Cardiac muscle cell (in vitro differentiated cells and primary cell): ENCODE measurements at regions not wholly inside any gene's neighbourhood (a gene's known extent, or its start where the extent isn't known, plus 50 kb on each side); places are given as distances from the start of the nearest gene placed in this dataset.

Source experiments
- DNase-seq, 2 donors: peaks; one replicate each; pipeline versions ENCODE4 v3.0.0 to v3.0.0-alpha.2; 2010 to 2017; ENCODE audit warnings: low read depth in 1 of 2, low spot score in 1 of 2
- H3K27ac ChIP-seq: fragments of 200-600 bp; sonication (generic); 2 replicates; pipeline ENCODE4 v1.5.1; 2016
- H3K27me3 ChIP-seq: fragments of 200-600 bp; sonication (generic); 2 replicates; pipeline ENCODE4 v1.6.0; 2016; ENCODE audit warnings: control low read depth
- H3K36me3 ChIP-seq: fragments of 200-600 bp; sonication (generic); 2 replicates; pipeline ENCODE4 v1.5.1; 2016; ENCODE audit warnings: control low read depth
- H3K4me1 ChIP-seq: fragments of 200-600 bp; sonication (generic); 2 replicates; pipeline ENCODE4 v1.8.1; 2017; ENCODE audit warnings: low read depth, mild to moderate bottlenecking, mixed run types
- H3K4me3 ChIP-seq: fragments of 200-600 bp; sonication (generic); 2 replicates; pipeline ENCODE4 v1.5.1; 2016; ENCODE audit warnings: mild to moderate bottlenecking
- H3K9me3 ChIP-seq: fragments of 200-600 bp; sonication (generic); 2 replicates; pipeline ENCODE4 v1.5.1; 2017; ENCODE audit warnings: low read depth, mild to moderate bottlenecking, control low read depth
- TF ChIP-seq, protein P1 (sequence below): IDR thresholded peaks from 2 replicates; pipeline ENCODE4 v1.5.1; 2012; ENCODE audit warnings: low read depth, mild to moderate bottlenecking, low read length

DNA sequence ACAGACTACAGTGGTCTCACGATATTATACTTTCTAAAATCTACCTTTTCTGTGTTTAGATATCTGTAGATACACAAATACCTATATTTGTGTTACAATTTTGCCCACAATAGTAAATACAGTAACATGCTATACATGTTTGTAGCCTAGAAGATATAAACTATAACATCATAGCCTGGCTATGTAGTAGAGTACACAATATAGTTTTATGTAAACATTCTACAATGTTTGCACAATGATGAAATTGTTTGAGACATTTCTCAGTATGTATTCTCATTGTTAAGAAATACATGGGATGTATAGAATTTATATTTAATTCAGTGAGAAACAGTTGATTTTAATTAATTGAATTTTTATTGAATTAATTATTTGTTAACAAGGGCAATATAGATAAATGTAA lies 1367.0 kb downstream of the OTOL1 start:
- Histone ChIP-seq H3K4me3 (no peak overlapping the region), H3K27me3 (no peaks in the 10 kb centered on the region), H3K36me3 (no peaks in the 10 kb centered on the region), H3K4me1 (no peaks in the 10 kb centered on the region), H3K27ac (no peak overlapping the region), H3K9me3 (no peaks in the 10 kb centered on the region)
- TF ChIP-seq, protein P1, sequence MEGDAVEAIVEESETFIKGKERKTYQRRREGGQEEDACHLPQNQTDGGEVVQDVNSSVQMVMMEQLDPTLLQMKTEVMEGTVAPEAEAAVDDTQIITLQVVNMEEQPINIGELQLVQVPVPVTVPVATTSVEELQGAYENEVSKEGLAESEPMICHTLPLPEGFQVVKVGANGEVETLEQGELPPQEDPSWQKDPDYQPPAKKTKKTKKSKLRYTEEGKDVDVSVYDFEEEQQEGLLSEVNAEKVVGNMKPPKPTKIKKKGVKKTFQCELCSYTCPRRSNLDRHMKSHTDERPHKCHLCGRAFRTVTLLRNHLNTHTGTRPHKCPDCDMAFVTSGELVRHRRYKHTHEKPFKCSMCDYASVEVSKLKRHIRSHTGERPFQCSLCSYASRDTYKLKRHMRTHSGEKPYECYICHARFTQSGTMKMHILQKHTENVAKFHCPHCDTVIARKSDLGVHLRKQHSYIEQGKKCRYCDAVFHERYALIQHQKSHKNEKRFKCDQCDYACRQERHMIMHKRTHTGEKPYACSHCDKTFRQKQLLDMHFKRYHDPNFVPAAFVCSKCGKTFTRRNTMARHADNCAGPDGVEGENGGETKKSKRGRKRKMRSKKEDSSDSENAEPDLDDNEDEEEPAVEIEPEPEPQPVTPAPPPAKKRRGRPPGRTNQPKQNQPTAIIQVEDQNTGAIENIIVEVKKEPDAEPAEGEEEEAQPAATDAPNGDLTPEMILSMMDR: no peak
- DNase-seq: no peak

DNA sequence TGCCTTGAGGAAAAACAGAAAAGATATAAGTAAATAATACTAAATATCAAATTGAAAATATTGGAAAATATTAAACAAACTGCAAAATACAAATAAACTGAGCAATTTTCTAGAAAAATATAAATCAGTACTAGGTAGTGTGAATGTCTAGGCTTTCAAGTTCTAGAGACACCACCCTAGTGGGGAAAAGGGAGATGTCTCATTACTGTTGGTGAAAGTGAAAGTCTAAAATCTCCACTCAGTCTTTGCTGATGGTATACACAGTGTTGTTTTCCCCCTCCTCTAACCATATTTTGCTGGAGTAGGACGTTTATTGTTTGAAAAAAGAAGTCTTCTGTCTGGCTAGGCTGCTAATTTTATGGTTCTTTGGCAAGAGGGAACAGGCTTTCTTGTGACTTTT lies 1368.9 kb downstream of the OTOL1 start:
- Histone ChIP-seq H3K4me3 (no peak overlapping the region), H3K27ac (no peak overlapping the region), H3K27me3 (no peaks in the 10 kb centered on the region), H3K9me3 (no peaks in the 10 kb centered on the region), H3K4me1 (no peaks in the 10 kb centered on the region), H3K36me3 (no peaks in the 10 kb centered on the region)
- DNase-seq: no peak
- TF ChIP-seq, protein P1: no peak

DNA sequence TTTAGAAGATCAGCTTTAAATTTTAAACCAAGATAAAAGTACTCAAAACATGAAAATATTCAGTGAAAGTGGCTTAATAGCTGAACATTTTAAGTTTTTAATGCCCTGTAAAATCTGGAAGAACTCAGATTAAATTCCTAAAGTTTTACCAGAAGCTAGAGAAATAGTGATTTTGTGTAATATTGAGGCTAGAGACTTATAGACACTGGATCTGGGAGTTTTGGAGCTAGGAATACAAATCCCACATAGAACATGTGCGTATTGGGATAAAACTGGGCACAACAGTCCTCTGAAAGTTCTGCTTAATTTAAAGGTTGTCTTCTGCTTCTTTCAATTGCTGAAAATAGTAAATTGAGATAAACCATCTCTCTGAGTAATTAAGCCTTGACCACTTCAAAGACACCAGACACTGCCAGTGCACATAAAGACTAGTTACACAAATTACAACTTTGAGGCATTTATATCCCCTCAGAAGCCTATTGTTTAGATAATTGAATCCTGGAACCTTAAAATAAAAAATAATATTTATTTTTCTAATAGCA lies 1382.5 kb downstream of the OTOL1 start:
- Histone ChIP-seq H3K4me3 (no peak overlapping the region), H3K9me3 (no peaks in the 10 kb centered on the region), H3K4me1 (no peaks in the 10 kb centered on the region), H3K27me3 (no peaks in the 10 kb centered on the region), H3K27ac (no peak overlapping the region), H3K36me3 (no peaks in the 10 kb centered on the region)
- DNase-seq: no peak
- TF ChIP-seq, protein P1: no peak

DNA sequence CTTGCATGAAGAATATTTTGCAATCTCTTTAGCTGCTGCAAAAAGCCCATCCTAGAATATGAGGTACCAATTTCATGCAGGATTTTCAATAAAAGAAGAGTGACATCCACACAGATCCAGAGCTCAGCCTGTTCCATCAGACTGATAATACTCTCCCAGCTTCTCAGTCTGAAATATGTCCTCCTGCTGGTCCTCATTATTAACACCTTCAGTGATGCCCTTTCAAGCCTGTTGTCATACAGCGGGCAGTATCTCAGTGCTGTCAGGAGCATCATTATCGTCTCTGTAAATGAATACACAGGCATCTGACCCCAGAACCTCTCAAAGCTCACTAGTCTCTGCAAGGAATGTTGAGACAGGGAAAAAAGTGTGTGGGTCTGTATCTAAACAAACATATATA lies 1387.8 kb downstream of the OTOL1 start:
- TF ChIP-seq, protein P1: no peak
- Histone ChIP-seq H3K27me3 (no peaks in the 10 kb centered on the region), H3K27ac (no peak overlapping the region), H3K4me3 (no peak overlapping the region), H3K4me1 (no peaks in the 10 kb centered on the region), H3K9me3 (no peaks in the 10 kb centered on the region), H3K36me3 (no peaks in the 10 kb centered on the region)
- no peak for DNase-seq

DNA sequence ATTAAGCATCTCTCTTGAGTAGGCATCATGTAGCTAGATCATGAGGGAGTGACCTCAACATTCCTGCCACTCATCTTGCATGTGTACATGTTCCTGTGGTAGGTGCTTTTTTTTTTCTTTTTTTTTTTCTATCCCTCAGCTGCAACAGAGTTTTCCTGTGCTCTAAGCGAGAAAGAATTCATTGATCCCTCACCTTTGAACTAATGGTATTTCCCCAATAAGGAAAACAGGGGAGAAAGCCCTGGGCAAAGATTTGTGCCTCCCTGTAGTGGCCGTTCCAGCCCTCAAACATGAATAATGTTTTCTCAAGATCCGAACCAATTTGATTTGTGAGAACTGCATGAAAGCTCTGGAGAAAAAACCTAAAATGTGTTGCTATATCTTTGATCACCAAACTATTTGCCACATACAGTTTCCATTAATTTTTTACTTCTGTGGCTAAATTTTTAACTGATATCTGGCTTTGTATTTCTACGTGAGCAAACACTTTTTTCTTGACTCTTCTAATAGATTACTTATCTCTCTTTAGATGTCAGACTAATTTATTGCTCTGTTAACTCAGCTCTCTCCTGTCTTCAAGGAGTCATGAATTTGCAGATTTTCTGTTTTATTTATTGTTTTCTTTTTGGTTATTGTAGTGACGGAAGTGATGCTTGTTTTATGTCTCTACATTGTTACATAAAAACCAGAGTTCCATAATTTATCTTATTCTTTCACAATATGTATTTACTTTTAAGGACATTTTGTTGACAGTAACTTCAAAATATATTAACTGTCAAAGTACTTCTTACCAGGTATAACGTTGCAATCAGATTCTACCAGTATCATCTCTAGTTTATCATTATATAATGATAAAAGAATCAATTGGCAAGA lies 1396.5 kb downstream of the OTOL1 start:
- Histone ChIP-seq H3K27ac (no peak overlapping the region), H3K27me3 (no peaks in the 10 kb centered on the region), H3K4me1 (no peaks in the 10 kb centered on the region), H3K9me3 (no peaks in the 10 kb centered on the region), H3K36me3 (no peaks in the 10 kb centered on the region), H3K4me3 (no peak overlapping the region)
- TF ChIP-seq, protein P1: no peak
- DNase-seq: no peak
